ENCODE measurements at regions not wholly inside any gene's neighbourhood (a gene's known extent, or its start where the extent isn't known, plus 50 kb on each side); places are given as distances from the start of the nearest gene placed in this dataset.

GRCh38 chr1:218969006-218969405 is 204.7 kb upstream of the LYPLAL1 start:
- no peak for DNase-seq (ENCODE audit: low read depth, low spot score)

DNA sequence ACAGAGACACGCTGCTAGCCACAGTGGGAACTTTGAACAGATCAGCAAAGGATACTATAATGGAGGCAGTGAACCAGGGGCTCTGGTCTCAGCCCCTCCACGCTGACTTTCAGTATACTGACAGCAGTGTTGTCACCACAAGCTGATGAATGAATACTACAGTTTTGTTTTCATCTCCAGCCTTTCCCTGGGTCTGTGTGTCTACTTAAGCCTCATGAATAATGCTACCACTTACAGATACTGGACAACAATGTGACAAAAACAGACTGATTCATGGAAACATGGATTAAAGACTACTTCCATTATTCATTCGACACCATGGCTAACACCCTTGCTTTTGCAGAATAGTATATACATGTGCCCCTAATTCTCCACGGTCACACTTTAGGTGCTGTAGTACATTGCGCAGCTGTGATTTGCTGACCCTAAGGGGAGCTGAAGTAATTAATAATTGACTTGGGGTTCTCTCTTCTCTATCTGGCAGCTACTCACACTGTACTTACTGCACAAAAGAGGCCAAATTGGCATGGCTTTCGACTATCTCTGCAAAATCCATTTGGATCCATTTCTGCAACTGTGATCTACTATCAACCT is 203.2 kb upstream of the LYPLAL1 start:
- peak; percentile 22 for DNase-seq (ENCODE audit: low read depth, low spot score)

GRCh38 chr1:218971156-218971555 is 202.5 kb upstream of the LYPLAL1 start:
- DNase-seq (ENCODE audit: low read depth, low spot score) = no peak

GRCh38 chr1:218980881-218981280 is 192.8 kb upstream of the LYPLAL1 start:
- DNase-seq (ENCODE audit: low read depth, low spot score) = no peak

GRCh38 chr1:218982482-218982881 is 191.2 kb upstream of the LYPLAL1 start:
- no peak for DNase-seq (ENCODE audit: low read depth, low spot score)

DNA sequence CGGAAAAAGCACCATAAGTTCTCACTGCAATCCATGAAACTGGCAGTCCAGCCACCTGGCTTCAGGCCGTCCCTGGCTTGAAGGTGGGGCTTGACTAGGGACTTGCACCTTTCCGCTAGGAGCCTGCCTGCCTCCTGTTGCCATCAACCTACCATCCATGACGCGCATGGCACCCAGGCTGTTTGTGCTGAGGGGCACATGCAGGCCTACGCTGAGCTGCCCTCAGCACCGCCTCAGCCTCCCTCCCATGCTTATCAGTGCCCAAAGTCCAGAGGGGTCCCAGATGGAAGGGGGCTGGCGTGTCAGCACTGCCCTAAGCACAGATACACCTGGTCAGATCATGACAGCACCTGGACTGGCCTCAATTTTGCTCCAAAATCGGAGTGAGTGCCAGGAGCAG is 190.2 kb upstream of the LYPLAL1 start:
- DNase-seq (ENCODE audit: low read depth, low spot score) = no peak

DNA sequence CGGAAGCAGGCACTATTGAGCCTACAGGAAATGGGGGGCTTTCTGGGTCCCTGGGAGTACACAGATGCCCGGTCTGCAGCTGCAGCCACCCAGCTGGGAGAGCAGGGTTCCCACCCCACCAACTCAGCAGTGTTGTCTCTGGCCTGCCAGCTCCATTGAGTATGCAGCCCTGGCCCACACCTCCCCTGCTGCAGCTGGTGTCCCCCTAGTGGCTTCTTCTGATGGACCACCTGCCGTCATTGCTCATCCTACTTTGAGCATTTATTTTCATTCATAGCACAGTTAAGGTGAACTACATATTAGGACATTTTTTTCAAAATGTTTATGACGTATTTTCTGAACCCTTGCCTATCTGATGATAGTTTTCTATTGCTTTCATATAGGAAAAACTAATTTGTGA is 189.8 kb upstream of the LYPLAL1 start:
- no peak for DNase-seq (ENCODE audit: low read depth, low spot score)

DNA sequence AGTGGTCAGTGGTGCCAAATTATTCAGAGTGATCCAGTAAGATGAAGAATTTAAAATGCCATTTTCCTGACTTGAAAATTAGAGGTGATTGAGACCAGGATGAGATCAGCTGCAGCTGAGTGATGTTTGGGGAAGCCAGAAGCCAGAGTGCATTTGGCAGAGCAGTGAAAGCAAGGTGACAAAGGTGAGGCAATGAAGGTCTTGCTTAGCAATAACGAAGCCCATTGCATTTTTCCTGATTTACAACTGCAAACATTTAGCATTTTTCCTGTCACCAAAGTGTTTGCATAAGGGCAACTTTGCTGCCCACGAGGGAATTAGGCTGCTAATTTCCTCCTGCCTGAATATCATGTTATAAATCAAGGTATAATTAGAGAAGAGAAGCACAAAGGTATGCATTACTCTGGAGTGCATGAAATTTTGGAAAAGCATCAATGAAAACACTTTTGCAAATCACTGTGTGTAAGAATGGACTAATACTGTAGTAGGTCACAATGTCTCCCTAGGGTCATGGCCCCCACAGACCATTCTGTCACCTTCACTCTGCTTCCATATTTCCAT is 188.2 kb upstream of the LYPLAL1 start:
- DNase-seq (ENCODE audit: low read depth, low spot score) = peak; percentile 12

GRCh38 chr1:218986816-218987215 is 186.9 kb upstream of the LYPLAL1 start:
- DNase-seq (ENCODE audit: low read depth, low spot score) = no peak

DNA sequence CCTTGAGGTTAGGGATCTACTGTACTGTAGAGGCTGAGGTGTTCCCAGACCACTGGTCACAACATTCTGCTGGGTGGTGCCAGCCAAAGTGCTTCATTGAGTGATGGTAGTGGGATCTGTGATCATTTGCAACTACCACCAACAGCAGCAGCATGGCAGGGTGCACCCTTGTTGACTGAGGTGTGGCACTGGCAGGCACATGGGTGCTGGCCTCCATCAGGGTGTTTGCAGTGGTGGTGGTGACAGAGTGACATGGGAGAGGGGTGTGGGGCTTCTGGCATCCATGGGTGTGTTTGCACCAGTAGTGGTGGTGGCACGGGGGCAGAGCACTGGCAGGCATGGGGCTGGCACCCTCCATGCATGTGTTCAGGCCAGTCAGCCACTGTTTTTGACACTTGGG is 183.7 kb upstream of the LYPLAL1 start:
- DNase-seq (ENCODE audit: low read depth, low spot score) = no peak

GRCh38 chr1:218991089-218991488 is 182.6 kb upstream of the LYPLAL1 start:
- no peak for DNase-seq (ENCODE audit: low read depth, low spot score)

DNA sequence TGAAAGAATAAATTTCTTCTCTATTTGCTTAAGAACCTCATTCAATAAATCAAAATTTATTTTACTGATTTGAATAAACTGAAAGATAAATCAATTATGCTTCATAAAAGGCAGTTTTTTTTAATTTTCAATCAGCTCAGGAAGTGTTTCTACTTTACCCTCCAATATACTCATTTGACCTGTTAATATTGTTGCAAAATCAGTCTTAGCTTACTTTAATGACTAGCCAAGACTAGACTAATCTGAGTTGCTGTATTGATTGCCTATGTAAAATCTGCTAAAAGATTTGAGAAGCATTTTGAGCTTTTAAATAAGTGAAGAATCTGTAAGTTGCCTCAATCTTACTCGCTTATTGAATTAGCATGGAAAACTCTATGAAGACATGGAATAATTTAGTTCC is 179.1 kb upstream of the LYPLAL1 start:
- DNase-seq (ENCODE audit: low read depth, low spot score) = no peak

DNA sequence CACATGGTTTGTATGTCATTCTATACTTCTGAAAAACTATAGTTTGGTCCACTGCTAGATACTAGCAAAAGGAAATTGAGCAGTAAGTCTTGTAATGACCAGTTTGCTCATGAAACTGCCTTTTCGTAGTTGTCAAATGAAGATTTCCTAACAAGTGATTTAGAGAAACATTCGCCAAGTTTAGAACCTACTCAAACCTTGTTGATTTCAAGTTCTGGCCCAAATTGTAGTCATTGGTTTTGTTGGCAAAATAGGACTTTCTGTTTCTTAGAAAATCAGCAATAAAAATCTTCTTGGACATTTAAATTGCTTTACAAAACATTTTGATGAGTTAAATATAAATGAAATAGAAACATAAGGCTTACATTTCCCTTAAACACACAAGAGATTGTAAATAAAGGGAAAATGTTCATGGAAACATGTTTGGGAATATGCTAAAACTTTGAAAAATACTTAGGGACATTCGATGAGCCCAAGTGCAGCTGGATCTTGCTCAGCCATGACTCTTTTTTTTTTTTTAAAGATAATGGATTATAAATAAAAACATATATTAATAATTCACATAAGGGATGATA is 178.5 kb upstream of the LYPLAL1 start:
- DNase-seq (ENCODE audit: low read depth, low spot score) = no peak

DNA sequence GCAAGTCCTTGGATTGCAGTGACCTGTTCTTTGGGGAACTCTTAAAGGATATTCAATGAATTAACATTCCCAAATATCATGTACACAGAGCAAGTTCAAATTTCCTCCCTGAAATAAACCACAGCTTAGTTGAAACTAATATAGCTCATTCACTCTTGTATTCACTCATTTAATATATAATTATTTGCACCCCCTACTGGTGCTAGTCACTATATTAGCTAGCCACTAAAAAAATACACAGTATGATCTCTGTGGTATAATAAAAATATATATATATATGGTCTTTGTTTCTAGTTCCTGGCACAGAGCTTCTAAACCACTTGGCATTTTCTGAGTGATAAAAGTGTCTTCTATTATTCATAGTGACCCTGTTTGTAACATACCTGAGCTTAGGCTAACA is 177.3 kb upstream of the LYPLAL1 start:
- DNase-seq (ENCODE audit: low read depth, low spot score) = no peak

- DNase-seq (ENCODE audit: low read depth, low spot score) = no peak
Observed at GRCh38 chr1:219000005-219000404, 173.7 kb upstream of the LYPLAL1 start.

- peak; percentile 51 for DNase-seq (ENCODE audit: low read depth, low spot score)
Observed at GRCh38 chr1:219000631-219001030, 173.0 kb upstream of the LYPLAL1 start.

GRCh38 chr1:219010720-219011119 is 163.0 kb upstream of the LYPLAL1 start:
- DNase-seq (ENCODE audit: low read depth, low spot score) = no peak

DNA sequence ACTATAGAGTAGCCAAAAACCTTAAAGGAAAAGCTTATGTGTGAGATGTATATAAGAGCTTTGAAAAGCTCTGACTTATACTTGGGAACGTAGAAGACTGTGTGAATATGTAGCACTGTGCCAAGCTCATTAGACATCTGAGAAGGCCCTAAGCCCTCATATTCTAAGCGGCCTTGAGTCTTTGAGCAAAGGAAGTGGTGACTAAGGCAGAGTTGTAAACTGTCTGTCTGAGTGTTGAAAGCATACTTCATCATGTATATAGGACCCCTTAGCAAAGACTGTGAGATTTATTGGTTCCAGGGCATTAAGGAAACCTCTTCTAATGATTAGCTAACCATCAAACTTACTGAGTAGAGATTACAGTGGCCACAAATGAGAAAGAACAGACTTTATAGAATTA is 153.3 kb upstream of the LYPLAL1 start:
- no peak for DNase-seq (ENCODE audit: low read depth, low spot score)

DNA sequence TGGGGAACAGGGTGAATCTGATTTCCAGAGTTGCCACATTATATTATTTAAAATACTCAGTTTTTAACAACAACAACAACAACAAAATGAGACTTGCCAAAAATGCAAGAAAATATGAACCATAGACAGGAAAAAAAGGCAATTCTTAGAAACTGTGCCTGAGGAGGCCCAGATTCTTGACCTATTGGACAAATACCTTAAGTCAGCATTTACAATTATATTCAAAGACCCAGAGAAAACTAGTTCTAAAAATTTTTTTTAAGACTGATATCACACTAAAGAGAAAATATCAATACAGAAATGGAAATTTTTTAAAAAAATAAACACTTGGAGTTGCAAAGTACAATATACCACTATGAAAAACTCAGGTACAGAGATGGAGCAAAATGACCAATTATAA is 152.8 kb upstream of the LYPLAL1 start:
- DNase-seq (ENCODE audit: low read depth, low spot score) = no peak

DNA sequence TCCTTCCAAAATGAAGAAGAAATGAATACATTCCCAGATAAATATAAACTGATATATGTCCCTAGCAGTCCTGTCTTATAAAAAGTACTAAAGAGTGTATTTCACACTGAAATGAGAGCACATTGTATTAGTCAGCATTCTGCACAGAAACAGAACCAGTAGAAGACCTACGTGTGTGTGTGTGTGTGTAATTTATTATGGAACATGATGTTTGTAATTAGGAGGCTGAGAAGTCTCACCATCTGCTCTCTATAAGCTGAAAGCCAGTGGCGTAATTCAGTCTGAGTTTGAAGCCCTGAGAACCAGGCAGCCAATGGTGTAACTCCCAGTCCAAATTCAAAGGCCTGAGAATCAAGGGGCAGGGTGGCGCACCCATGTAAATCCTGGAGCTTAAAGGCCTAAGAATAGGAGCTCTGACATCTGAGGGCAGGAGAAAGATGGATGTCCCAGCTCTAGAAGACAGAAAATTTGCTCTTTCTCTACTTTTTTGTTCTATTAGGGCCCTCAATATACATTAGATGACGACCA is 146.5 kb upstream of the LYPLAL1 start:
- no peak for DNase-seq (ENCODE audit: low read depth, low spot score)

DNA sequence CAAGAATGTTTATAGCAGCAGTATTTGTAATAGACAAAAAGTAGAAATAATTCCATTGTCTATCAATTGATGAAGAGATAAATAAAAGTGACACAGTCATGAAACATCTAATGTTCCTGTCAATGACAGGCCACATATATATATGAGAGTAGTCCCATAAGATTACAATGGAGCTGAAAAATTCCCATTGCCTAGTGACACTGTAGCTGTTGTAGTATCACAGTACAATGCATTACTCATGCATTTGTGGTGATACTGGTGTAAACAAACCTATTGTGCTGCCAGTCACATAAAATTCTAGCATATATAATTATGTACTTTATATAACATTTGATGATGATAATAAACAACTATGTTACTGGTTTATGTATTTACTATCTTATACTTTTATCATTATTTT is 141.9 kb upstream of the LYPLAL1 start:
- no peak for DNase-seq (ENCODE audit: low read depth, low spot score)

DNA sequence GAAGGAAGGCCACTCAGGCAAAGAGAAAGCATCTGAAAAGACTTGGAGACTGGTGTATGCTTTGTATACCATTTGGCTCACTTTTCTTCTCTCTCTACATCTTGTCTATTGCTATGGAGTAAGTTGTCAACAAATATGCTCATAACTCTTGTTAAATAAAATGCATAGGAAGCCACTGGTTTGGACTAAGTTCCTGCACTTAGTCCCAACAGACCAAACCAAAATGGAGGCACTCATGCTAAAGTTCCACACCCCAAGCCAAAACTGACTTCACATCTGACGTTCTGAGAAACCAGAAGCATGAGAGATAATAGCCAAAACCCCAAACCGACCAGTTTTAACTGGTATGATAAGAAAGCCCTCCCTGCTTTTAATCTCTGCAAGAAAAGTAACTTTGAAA is 135.3 kb upstream of the LYPLAL1 start:
- no peak for DNase-seq (ENCODE audit: low read depth, low spot score)

GRCh38 chr1:219039017-219039681 is 134.5 kb upstream of the LYPLAL1 start:
- no peak for DNase-seq (ENCODE audit: low read depth, low spot score)

Data from astrocyte of the hippocampus (primary cell).